ENCODE measurements at regions not wholly inside any gene's neighbourhood (a gene's known extent, or its start where the extent isn't known, plus 50 kb on each side); places are given as distances from the start of the nearest gene placed in this dataset.

- no peak for DNase-seq
- Histone ChIP-seq H3K27me3 (no peaks in the 10 kb centered on the region), H3K9me3 (peaks cover 0 to 3% of the 10 kb centered on the region in 2 donors), H3K36me3 (no peaks in the 10 kb centered on the region), H3K4me1 (ENCODE audit: insufficient read depth) (no peaks in the 10 kb centered on the region), H3K27ac (no peak overlapping the region), H3K4me3 (no peak overlapping the region)
- intact Hi-C loops (cut with DNase I) = no loop called here
- no peak for TF ChIP-seq CTCF (IDR thresholded peaks at IDR 0.05)
- TF ChIP-seq EP300 (IDR thresholded peaks at IDR 0.05) = no peak
- no peak for TF ChIP-seq POLR2A (IDR thresholded peaks at IDR 0.05)
- 87 to 88% (median 88%) methylated on average over 3 of the region's 3 CpGs for WGBS, 3 donors
Observed at GRCh38 chr15:97115761-97116070, 785.2 kb downstream of the NR2F2 start.

GRCh38 chr15:97124790-97125189 is 794.3 kb downstream of the NR2F2 start:
- no peak overlapping the region for H3K27ac ChIP-seq
- intact Hi-C loops (cut with DNase I) = no loop called here
- no peaks in the 10 kb centered on the region for H3K27me3 ChIP-seq
- no peak for DNase-seq
- H3K9me3 ChIP-seq = no peaks in the 10 kb centered on the region
- 89 to 92% (median 91%) methylated on average over 4 of the region's 4 CpGs for WGBS, 3 donors
- TF ChIP-seq POLR2A (IDR thresholded peaks at IDR 0.05) (no peak), CTCF (IDR thresholded peaks at IDR 0.05) (no peak), EP300 (IDR thresholded peaks at IDR 0.05) (no peak)
- no peaks in the 10 kb centered on the region for H3K4me1 ChIP-seq (ENCODE audit: insufficient read depth)
- no peaks in the 10 kb centered on the region for H3K36me3 ChIP-seq
- no peak overlapping the region for H3K4me3 ChIP-seq

GRCh38 chr15:97126553-97127233 is 796.2 kb downstream of the NR2F2 start:
- no peak for DNase-seq
- no peak overlapping the region for H3K27ac ChIP-seq
- H3K36me3 ChIP-seq = no peaks in the 10 kb centered on the region
- H3K4me1 ChIP-seq (ENCODE audit: insufficient read depth) = no peaks in the 10 kb centered on the region
- no peak for TF ChIP-seq EP300 (IDR thresholded peaks at IDR 0.05)
- TF ChIP-seq CTCF (IDR thresholded peaks at IDR 0.05) = no peak
- no peak for TF ChIP-seq POLR2A (IDR thresholded peaks at IDR 0.05)
- WGBS, 3 donors = 66 to 76% (median 71%) methylated on average over 4 of the region's 4 CpGs
- intact Hi-C loops (cut with DNase I) = no loop called here
- no peak overlapping the region for H3K4me3 ChIP-seq
- H3K9me3 ChIP-seq = no peaks in the 10 kb centered on the region
- H3K27me3 ChIP-seq = no peaks in the 10 kb centered on the region

- Histone ChIP-seq H3K27me3 (no peaks in the 10 kb centered on the region), H3K4me3 (no peak overlapping the region), H3K4me1 (ENCODE audit: insufficient read depth) (no peaks in the 10 kb centered on the region), H3K9me3 (no peaks in the 10 kb centered on the region), H3K36me3 (no peaks in the 10 kb centered on the region), H3K27ac (no peak overlapping the region)
- intact Hi-C loops (cut with DNase I) = no loop called here
- TF ChIP-seq EP300 (IDR thresholded peaks at IDR 0.05) (no peak), POLR2A (IDR thresholded peaks at IDR 0.05) (no peak), CTCF (IDR thresholded peaks at IDR 0.05) (no peak)
- DNase-seq = no peak
- WGBS, 3 donors = 11 to 47% (median 28%) methylated on average over 4 of the region's 4 CpGs
Observed at GRCh38 chr15:97129674-97130073, 799.2 kb downstream of the NR2F2 start.

Measured in ovary (tissue), 7 donors.